ENCODE measurements at regions not wholly inside any gene's neighbourhood (a gene's known extent, or its start where the extent isn't known, plus 50 kb on each side); places are given as distances from the start of the nearest gene placed in this dataset.
"Not testable (repeated sequence)": the region's sequence is repeated elsewhere in the genome, so short reads cannot be mapped to it uniquely, and the experiment has no call there.

DNA sequence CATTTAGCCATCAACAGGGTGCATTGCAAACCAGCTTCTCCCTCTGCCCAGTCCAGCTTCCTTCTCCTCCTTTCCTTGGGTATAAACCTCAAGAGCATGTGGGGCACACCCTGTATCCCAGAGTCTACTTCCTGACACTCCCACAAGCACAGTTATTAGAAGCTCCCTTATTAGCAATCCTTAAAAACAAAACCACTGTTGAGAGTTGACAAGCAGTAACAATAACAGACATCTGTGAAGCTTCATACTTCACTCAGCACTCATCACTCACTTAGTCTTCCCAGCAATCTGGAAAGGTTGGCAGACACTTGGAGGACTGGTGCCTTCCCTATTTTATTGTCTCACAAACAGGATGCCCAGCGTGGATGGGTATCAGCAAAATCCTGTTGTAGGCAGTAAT lies 155.5 kb upstream of the PROK2 start:
- H3K27me3 ChIP-seq = peaks cover 0 to 37% of the 10 kb centered on the region in 2 donors
- no peaks in the 10 kb centered on the region for H3K9me3 ChIP-seq
- H3K4me1 ChIP-seq = no peaks in the 10 kb centered on the region
- no peak overlapping the region for H3K27ac ChIP-seq
- H3K36me3 ChIP-seq = no peaks in the 10 kb centered on the region
- no peak for TF ChIP-seq CTCF (IDR thresholded peaks at IDR 0.05)
- intact Hi-C loops (cut with DNase I; ENCODE audit: low total_unique reads) = no loop called here
- no peak overlapping the region for H3K4me3 ChIP-seq
- peak in 1 of 2 donors; percentile 34 for DNase-seq

DNA sequence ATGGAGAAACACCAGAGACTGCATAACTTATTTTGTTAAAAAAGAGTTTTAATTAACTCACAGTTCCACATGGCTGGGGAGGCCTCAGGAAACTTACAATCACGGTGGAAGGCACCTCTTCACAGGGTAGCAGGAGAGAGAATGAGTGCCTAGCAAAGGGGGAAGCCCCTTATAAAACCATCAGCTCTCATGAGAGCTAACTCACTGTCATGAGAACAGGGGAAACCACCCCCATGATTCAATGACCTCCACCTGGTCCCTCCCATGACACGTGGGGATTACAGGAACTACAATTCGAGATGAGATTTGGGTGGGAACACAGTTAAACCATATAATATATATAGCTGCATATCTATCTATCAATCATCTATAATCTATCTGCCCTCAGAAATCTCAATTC lies 153.1 kb upstream of the PROK2 start:
- H3K27me3 ChIP-seq = peaks cover 0 to 30% of the 10 kb centered on the region in 2 donors
- H3K27ac ChIP-seq; intact Hi-C loops (cut with DNase I; ENCODE audit: low total_unique reads); H3K4me3 ChIP-seq; H3K36me3 ChIP-seq; DNase-seq; H3K9me3 ChIP-seq; H3K4me1 ChIP-seq: not testable (repeated sequence)

GRCh38 chr3:71936681-71937080 lies 151.7 kb upstream of the PROK2 start:
- intact Hi-C loops (cut with DNase I; ENCODE audit: low total_unique reads) = no loop called here
- peaks cover 0 to 24% of the 10 kb centered on the region in 2 donors for H3K27me3 ChIP-seq
- H3K9me3 ChIP-seq = no peaks in the 10 kb centered on the region
- H3K36me3 ChIP-seq = no peaks in the 10 kb centered on the region
- no peak overlapping the region for H3K27ac ChIP-seq
- DNase-seq = no peak
- no peaks in the 10 kb centered on the region for H3K4me1 ChIP-seq
- TF ChIP-seq CTCF (IDR thresholded peaks at IDR 0.05) = no peak
- no peak overlapping the region for H3K4me3 ChIP-seq

- TF ChIP-seq CTCF (IDR thresholded peaks at IDR 0.05) = no peak
- no peaks in the 10 kb centered on the region for H3K4me1 ChIP-seq
- intact Hi-C loops (cut with DNase I; ENCODE audit: low total_unique reads) = no loop called here
- peaks cover 0 to 17% of the 10 kb centered on the region in 2 donors for H3K27me3 ChIP-seq
- H3K4me3 ChIP-seq = no peak overlapping the region
- no peaks in the 10 kb centered on the region for H3K36me3 ChIP-seq
- no peak for DNase-seq
- no peaks in the 10 kb centered on the region for H3K9me3 ChIP-seq
- no peak overlapping the region for H3K27ac ChIP-seq
Observed at GRCh38 chr3:71934520-71935270, 149.7 kb upstream of the PROK2 start.

DNA sequence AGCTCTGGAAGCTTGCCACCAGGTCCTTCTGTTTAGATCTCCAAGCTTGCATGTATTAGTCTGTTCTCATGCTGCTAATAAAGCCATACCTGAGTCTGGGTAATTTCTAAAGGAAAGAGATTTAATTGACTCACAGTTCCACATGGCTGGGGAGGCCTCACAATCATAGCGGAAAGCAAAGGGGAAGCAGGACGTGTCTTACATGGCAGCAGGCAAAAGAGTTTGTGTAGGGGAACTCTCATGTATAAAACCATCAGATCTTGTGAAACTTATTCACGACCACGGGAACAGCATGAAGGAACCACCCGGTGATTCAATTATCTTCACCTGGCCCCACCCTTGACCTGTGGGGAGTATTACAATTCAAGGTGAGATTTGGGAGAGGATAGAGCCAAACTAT lies 147.0 kb upstream of the PROK2 start:
- Histone ChIP-seq H3K4me3 (no peak overlapping the region), H3K27ac (no peak overlapping the region), H3K4me1 (no peaks in the 10 kb centered on the region), H3K36me3 (no peaks in the 10 kb centered on the region), H3K27me3 (peaks cover 0 to 15% of the 10 kb centered on the region in 2 donors), H3K9me3 (no peaks in the 10 kb centered on the region)
- no peak for DNase-seq
- intact Hi-C loops (cut with DNase I; ENCODE audit: low total_unique reads) = no loop called here
- TF ChIP-seq CTCF (IDR thresholded peaks at IDR 0.05) = no peak

DNA sequence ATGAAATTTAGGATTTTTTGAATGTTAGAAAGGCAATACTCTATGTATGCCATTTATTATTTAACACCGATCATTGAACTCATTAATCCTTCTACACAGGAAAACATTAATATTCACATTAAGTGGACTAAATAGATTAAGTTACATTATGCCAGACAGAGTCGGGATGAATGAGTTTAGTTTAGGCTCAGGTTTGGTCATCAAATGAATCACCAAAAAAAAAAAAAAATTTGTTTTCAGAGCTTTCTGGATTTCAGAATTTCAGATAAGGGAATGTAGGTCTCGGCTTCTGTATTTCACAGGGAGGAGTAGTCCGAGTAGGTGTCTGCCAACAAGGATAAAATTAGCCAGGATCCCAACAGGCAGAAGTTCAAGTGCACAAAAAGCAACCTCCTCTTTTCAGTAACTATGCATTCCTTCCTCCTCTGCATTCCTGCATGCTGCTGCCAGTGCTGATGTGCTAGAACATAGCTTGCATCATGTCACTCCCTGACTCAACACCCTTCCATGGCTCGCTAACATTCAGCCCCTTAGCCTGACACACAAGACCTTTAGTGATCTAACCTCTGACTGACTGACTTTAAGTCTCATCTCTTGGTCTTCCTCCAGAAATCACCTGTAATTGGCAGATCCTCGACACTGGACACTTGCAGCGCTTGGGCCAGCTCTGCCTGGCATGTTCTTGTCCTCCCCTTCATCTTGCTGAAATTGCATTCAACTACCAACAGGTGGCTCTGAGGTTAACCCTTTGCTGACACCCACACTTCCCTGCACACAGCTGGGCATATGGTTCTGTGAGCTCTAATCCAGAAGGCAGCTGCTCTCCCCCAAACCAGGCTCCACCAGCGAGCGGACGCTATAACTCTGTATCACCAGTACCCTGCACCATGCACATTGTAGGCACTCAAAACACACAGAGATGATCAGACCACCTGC lies 145.4 kb upstream of the PROK2 start:
- intact Hi-C loops (cut with DNase I; ENCODE audit: low total_unique reads) = no loop called here
- no peak for DNase-seq

More for the DNA sequence above, 145.4 kb upstream of the PROK2 start:
- H3K27ac ChIP-seq = no peak overlapping the region
- TF ChIP-seq CTCF (IDR thresholded peaks at IDR 0.05) = no peak
- peaks cover 0 to 7% of the 10 kb centered on the region in 2 donors for H3K27me3 ChIP-seq
- no peak overlapping the region for H3K4me3 ChIP-seq
- H3K9me3 ChIP-seq = no peaks in the 10 kb centered on the region
- no peaks in the 10 kb centered on the region for H3K36me3 ChIP-seq
- H3K4me1 ChIP-seq = no peaks in the 10 kb centered on the region

Measured in tibial artery (tissue), 4 donors.